ENCODE measurements at regions not wholly inside any gene's neighbourhood (a gene's known extent, or its start where the extent isn't known, plus 50 kb on each side); places are given as distances from the start of the nearest gene placed in this dataset.

DNA sequence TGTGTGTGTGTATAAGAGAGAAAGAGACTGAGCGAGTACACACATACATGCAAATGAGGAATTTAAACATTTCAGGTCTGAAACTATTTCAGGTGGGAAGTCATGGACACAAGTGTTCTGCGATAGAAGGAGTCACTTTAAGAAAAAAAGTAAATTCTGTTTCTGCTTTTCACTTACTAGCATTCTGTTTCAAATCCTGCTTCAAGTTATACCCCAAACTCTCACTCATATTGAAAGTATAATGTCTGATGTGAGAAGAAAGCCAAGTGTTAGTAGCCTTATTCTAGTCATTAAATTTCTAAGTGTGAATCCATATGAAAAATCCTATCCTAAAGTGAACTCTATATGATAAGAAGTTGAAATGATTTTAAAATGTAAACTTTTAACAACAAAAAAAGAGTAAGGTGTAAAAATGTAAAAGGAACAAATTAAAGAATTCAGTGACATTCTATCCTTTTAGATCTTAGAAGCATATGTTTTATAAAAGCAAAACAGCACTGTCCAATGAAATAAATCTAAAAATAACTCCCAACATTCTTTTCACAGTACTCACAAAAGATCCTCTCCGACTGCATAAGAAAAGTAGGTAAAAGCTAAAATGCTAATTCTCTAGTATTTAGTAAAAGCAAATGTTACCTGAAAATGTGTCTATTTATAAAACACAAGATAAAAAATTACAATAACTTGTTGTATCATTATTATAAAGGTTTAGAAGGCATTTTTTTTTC is 570.6 kb downstream of the ZEB2 start:
- no peak overlapping the region for H3K27ac ChIP-seq (ENCODE audit: insufficient read length, low read depth, low read length)
- H3K4me2 ChIP-seq (ENCODE audit: insufficient read depth, insufficient read length, low read length): no peak overlapping the region
- H2AFZ ChIP-seq (ENCODE audit: low read length): no peak overlapping the region
- no peaks in the 10 kb centered on the region for H3K4me1 ChIP-seq (ENCODE audit: insufficient read depth, low read length)
- no peak overlapping the region for H4K91ac ChIP-seq (ENCODE audit: insufficient read length, low read depth, low read length)
- H3T11ph ChIP-seq (ENCODE audit: low read length): no peak overlapping the region
- DNase-seq: no peak
- Mint-ChIP-seq H3K36me3 (ENCODE audit: insufficient read depth in 1 of 3, low read depth in 3 of 3) (0 out of 7 replicates have a peak, but pooled peaks cover 0 to 2% (median 0%) of the 10 kb centered on the region in 3 experiments), H3K27me3 (ENCODE audit: low read depth) (no peaks in the 10 kb centered on the region), H3K27ac (no peak overlapping the region), H3K9me3 (no peaks in the 10 kb centered on the region), H3K4me1 (peaks cover 9 to 25% of the 10 kb centered on the region in 2 experiments), H3K4me3 (no peak overlapping the region)
- H4K8ac ChIP-seq (replicated peaks; ENCODE audit: insufficient read length, low read depth, low read length): no peak overlapping the region
- no peaks in the 10 kb centered on the region for H3K79me1 ChIP-seq (ENCODE audit: insufficient read depth, low read depth, low read length, poor library complexity, severe bottlenecking)
- no peak overlapping the region for H2AK5ac ChIP-seq (ENCODE audit: insufficient read length, low read length)
- H2BK5ac ChIP-seq (ENCODE audit: insufficient read length, low read length): no peak overlapping the region
- no peak overlapping the region for H3K23ac ChIP-seq (ENCODE audit: insufficient read length, low read depth, low read length)
- no peaks in the 10 kb centered on the region for H3K9me3 ChIP-seq (ENCODE audit: control insufficient read depth, low read depth, low read length)
- no peaks in the 10 kb centered on the region for H3K27me3 ChIP-seq (ENCODE audit: insufficient read depth, low read length)
- no peaks in the 10 kb centered on the region for H4K20me1 ChIP-seq (ENCODE audit: control insufficient read depth, insufficient read depth, insufficient read length)
- TF ChIP-seq, protein P1, sequence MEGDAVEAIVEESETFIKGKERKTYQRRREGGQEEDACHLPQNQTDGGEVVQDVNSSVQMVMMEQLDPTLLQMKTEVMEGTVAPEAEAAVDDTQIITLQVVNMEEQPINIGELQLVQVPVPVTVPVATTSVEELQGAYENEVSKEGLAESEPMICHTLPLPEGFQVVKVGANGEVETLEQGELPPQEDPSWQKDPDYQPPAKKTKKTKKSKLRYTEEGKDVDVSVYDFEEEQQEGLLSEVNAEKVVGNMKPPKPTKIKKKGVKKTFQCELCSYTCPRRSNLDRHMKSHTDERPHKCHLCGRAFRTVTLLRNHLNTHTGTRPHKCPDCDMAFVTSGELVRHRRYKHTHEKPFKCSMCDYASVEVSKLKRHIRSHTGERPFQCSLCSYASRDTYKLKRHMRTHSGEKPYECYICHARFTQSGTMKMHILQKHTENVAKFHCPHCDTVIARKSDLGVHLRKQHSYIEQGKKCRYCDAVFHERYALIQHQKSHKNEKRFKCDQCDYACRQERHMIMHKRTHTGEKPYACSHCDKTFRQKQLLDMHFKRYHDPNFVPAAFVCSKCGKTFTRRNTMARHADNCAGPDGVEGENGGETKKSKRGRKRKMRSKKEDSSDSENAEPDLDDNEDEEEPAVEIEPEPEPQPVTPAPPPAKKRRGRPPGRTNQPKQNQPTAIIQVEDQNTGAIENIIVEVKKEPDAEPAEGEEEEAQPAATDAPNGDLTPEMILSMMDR (conservative IDR thresholded peaks at IDR 0.05): no peak
- H3K18ac ChIP-seq (ENCODE audit: insufficient read length, low read depth, low read length): no peak overlapping the region
- H4K5ac ChIP-seq (ENCODE audit: insufficient read length, low read depth, low read length): no peak overlapping the region
- H3K23me2 ChIP-seq (ENCODE audit: insufficient read length, low read depth, low read length, poor library complexity, severe bottlenecking): no peaks in the 10 kb centered on the region
- H3K9ac ChIP-seq (ENCODE audit: extremely low read depth, insufficient read length, low read length): no peak overlapping the region
- no peak overlapping the region for H3K4ac ChIP-seq (ENCODE audit: low read depth, low read length)
- no CpG with 5 or more reads among the region's 3 CpGs for WGBS (ENCODE audit: extremely low coverage, insufficient read length, low lambda C conversion rate)
- no peak overlapping the region for H2BK15ac ChIP-seq (ENCODE audit: low read depth, low read length)
- no peaks in the 10 kb centered on the region for H3K79me2 ChIP-seq (ENCODE audit: insufficient read depth, low read length)
- no peak overlapping the region for H2BK20ac ChIP-seq (ENCODE audit: low read depth, low read length, poor library complexity, severe bottlenecking)
- H3K56ac ChIP-seq (ENCODE audit: insufficient read length, low read depth, low read length): no peak overlapping the region
- no peak overlapping the region for H2BK120ac ChIP-seq (ENCODE audit: low read depth, low read length, poor library complexity, severe bottlenecking)
- no peak overlapping the region for H2BK12ac ChIP-seq (ENCODE audit: insufficient read length, low read depth, low read length)
- H3K14ac ChIP-seq (ENCODE audit: insufficient read depth, low read length): no peak overlapping the region

Measured in H9 (cell line).